Endometrial microvascular endothelial cells (primary cell): ENCODE measurements at regions not wholly inside any gene's neighbourhood (a gene's known extent, or its start where the extent isn't known, plus 50 kb on each side); places are given as distances from the start of the nearest gene placed in this dataset.

ENCODE experiments used
- in situ Hi-C: cut with HindIII; loops from 2 replicates; pipeline ENCODE4 v1.10.0; 2017; ENCODE audit warnings: low sequenced_read_pairs, low pct_unique_long_range_greater_than_20kb; ENCODE audit errors: inconsistent ontology term

DNA sequence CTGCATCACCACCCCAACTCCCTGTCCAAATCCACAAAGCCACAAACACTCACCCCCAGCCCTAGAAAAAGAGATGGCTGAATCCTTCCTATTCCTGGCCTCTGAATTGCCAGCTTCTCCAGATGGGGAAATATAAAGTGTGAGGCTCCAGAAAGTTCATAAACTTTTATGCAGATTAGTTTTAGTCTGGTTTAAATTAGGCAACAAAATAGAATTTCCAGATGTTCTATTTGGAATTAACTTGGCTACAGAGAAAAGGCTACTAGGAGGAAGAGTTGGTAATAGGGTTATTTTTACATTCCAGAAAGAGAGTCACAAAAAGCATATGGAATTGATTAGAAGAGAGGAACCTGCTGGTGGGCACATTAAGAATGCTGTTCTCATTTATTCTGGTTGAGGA lies 56.0 kb downstream of the EN1 start:
- in situ Hi-C loops = no loop called here

DNA sequence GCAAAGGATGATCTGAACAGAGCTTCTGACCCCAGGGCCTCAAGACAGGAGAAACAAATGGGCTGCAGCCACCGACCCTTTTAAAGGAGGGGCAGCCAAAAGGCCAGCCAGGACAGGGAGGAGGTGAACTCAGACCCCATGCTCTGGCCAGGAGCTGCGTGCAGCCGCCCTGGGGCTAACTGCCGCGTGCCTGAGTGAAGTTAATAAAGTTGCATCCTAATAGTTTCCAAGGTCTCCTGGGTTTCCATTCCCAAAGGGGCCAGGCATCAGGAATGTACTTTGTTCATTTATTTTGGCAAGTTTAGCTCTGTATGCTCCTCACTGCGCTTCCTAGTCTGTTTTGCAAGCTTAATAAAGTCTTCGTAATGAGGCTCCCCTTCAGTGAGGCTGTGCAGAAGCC lies 60.7 kb downstream of the EN1 start:
- in situ Hi-C loops = no loop called here

DNA sequence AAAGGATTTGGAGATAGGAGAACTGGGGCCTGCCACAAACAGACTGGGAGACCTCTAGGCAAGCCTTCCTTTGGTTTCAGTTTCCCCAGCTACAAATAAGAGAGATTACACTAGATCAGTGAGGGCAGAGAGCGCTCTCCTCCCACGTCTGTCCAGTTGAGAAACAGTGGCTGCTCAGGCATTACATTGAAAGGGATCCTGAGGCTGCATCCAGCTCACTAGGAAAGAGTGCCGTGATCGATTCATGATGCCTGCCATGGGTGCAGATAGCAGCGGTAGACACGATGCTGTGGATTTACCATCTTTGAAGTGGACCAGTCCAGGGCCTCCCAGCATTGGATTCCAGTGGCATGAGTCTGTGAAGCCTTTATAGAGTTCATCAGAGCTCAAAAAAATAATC lies 62.6 kb downstream of the EN1 start:
- in situ Hi-C loops = no loop called here

DNA sequence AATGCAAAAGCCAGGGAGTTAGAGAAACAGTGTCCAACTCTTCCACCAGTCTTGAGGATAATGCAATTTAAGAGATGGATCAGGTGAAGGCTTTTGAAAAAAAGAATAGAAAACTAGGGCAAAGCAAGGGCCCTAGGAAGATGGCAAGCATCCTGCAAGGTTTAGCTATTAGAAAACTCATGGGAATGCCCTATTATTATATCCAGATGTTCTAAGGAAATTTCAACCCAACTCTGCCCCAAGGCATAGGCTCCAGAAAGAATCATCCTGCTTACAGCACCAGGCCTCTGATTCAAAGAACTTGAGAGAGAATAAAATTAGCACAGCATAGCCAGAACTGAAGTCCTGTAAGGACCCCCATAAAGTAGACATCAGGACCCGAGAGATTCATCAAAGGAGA lies 68.1 kb downstream of the EN1 start:
- in situ Hi-C loops = no loop called here

DNA sequence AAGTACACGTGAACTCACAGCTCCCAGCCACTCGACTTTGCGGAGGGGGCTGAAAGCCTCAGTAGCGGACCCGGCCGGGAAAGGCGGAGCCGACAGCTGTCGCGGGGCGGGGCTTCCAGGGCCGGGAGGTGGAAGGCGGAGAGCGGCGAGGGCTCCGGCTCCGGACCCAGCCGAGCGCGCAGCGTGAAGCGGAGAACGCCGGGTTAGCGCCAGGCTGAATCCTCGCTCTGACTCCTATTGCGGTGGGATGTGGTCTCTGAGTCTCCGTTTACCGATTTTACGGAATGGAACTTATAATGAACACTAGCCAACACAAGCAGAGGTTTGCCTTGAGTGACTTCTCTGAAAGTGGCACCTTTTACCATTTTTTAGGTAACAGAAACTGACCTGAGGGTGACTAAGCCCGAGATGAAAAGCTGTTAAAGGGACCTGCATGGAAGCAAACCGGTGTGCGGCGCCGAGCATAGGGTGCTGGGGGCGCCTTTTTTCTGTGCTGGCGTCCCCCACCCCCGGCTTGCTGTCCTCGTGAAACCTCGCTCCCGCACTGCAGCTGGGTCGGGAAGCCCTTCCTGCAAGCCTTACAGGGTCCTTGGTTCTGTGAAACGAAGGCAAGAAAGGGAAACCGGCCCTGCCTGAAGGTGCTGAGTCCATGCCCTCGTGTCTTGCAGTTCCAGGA lies 72.9 kb downstream of the EN1 start:
- in situ Hi-C loops = no loop called here

DNA sequence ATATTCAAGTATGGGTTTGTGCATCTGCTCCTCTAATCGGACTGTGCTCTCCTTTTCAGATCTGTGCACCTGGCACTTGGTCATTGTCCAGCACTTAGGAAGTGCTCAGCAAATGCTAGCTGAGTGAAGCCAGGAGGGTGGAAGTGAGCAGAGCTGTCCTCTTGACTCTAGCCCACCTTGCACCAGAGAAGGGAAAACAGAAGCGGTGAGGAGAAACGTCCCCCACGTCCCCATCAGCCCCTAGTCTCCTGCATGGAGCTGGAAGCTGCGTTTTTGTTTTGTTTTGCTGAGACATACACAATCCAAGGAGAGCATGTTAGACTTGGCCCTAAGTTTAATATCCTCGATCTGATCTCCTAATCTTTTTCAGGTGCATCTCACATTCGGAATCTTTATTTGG lies 73.6 kb downstream of the EN1 start:
- in situ Hi-C loops = no loop called here

DNA sequence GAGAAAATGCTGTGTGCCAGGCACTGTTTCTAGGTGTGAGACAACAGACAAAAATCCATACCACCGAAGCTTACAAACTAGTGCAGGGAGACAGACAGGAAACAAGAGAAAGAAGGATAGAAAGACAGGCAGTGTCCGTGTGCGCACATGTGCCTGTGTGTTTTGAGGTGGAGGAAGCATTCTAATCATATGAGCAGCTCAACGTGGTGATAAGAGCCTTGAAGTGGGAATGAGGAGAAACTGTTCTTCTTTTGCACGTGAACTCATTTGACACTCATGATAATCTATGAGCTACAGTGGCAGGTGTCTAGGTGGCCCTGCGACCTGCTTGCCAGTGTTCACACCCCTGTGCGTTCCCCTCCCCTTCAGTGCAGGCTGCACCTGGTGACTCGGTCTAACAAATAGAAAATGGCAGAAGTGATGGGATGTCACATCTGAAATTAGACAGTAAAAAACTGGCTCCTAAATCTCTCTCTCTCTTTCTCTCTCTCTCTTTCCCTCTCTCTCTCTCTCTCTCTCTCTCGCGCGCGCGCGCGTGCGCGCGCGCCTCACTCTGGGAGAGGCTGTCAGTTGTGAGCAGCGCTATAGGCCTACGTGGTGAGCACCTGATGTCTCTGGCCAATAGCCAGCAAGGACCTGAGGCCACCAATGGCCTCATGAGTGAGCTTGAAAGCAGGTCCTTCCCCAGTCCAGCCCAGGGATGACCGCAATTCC lies 74.8 kb downstream of the EN1 start:
- in situ Hi-C loops = no loop called here

DNA sequence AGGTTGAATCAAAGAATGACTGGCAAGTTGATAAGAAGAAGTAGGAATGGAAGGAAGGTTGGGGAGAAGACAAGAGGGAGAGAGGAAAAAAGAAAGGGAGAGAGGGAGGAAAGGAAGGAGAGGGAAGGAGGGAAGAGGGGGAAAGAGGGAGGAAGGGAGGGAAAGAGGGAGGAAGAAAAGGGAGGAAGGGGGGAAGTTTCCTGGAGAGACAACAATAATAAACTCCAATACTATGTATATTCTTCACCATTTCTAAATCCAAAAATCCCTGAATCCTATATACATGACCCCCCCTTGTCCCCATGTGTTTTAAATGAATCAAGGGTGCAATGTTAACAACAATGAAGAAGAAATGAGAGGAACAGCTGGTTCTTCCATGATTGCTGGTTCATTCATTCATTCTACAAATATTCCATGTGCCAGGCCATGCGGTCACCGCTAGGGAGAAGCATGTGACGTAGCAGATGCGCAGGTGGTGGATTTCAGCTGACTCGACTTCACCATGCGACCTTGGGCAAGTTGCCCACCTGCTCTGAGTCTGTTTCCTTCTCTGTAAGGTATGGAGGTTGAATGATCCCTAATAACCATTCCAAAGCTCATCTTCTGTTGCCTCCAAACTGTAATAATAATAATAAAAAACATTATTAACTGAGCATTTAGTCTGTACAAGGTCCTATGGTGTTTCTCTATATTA lies 77.6 kb downstream of the EN1 start:
- in situ Hi-C loops = no loop called here

DNA sequence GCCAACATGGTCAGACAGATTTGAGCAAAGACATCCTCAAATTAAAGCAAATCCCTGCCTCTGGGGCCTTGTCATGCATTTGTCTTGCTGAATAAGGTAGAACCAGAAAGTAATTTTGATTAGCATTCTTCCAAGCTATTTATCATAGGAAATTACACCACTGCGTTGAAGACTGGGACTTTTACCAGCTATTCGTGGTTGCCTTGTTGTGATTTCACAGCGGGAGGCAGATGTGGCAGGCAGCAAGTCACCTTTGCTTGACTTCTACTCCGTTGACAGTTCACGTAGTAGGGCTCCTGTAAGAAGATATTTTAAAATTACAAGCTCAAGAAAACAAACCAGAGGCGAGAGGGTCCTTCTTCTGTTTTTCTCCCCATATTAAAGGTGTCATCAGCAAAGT lies 80.6 kb downstream of the EN1 start:
- in situ Hi-C loops = no loop called here

DNA sequence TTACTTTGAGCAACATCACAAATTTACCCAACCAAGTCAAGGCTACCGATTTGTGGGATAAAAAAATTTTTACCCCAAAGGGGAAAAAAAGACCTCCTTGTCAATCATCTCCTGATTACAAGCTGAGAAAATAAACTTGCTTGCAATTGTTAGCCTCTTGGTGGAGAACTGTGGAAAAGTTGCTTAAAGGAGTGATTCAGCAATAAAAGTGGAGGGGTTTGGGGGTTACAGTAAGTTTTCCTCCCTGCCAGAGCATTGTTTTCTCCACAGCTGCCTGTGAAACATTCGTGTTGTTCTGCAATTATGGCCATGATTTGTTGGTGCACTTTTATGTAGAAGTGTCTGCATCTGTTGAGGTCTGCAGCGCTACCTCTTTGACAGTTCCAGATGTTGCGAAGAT lies 82.6 kb downstream of the EN1 start:
- in situ Hi-C loops = no loop called here

DNA sequence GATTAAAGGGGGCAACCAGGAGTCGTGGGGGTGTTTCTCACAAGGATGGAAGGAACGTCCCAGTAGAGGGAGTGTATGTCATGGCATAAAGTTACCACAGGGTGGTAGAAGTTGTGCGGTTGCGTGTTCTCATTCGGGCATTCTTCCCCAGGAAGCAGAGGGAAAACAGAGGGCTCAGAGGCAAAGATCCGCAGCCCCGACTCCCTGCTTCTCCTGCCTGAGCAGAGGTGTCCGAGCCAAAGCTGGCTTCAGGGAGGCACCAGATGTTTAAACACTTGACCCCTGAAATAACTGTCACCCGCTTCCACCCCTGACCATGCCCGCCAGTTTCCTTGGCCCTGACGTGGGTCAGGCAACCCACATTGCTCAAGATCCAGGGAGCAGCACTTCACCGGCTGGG lies 83.7 kb downstream of the EN1 start:
- in situ Hi-C loops = no loop called here

DNA sequence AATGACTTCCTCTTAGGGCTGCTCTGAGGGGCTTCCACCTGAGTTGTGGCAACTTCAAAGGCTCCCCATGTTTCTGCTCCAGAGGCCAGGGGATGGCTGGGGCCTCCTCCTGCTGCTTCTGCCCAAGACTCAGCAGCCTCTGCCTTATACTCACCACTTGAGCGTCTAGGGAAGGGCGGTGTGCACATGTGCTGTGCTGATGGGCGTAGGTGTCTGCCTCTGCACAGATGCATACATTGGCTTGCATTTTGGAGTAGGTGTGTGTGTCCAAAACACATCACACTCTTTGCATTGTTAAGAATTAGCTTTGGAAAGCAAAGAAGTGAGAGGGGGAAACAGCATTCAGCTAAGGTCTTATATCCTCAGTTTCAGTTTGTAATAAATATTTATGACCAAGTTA lies 85.2 kb downstream of the EN1 start:
- in situ Hi-C loops = no loop called here

DNA sequence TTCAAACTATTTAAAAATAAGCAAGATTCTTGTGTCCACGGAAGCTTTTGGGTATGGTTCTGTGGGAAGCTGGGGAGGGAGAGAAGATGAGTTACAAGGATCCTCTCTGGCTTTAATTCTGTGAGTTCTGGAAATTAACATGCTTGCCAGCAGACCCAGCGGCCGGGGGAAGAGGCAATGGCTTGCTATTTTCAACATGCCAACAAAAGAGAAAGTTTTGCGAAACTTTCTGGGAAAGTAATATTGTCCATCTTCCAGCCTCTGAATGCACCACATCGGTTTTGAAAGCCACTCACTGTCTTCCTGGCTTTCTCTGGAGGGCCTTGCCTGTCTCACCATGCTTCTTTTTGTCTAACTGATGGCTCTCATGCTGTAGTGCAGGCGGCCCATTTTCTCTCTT lies 85.7 kb downstream of the EN1 start:
- in situ Hi-C loops = no loop called here

DNA sequence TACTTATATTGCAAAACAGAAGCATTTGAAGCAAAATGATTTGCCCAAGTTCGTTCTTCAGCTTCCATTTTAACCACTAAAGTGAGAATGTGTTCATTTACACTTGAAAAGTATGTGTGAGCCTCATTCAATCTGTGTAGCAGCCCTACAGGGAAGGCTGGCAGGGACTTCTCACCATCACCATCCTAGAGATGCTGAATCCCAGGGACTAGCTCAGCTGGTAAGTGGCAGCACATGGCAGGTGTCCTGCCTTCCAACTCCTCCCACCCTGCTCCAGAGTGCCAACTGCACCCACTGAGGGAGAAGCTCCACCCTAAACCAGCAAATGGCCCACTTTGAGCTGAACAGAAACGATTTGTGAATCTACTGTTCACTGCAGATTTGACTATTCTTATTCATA lies 91.5 kb downstream of the EN1 start:
- in situ Hi-C loops = no loop called here

DNA sequence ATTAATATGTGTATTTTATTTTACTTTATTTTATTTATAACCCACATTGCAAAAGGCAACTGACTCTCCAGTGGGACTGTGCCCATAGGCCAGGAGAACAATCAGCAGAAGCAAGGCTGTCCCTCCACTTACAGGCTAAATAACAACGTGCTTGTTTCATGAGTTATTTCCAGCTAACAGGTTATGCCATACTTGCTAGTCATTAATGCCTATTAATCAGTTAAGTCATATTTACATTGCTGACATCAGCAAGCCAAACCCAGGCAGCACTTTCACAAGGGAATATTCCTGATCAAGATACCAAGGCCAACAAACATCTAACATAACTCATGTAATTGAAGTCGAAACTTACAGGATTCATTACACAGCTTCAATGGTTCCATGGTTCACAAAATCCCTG lies 92.1 kb downstream of the EN1 start:
- in situ Hi-C loops = no loop called here

DNA sequence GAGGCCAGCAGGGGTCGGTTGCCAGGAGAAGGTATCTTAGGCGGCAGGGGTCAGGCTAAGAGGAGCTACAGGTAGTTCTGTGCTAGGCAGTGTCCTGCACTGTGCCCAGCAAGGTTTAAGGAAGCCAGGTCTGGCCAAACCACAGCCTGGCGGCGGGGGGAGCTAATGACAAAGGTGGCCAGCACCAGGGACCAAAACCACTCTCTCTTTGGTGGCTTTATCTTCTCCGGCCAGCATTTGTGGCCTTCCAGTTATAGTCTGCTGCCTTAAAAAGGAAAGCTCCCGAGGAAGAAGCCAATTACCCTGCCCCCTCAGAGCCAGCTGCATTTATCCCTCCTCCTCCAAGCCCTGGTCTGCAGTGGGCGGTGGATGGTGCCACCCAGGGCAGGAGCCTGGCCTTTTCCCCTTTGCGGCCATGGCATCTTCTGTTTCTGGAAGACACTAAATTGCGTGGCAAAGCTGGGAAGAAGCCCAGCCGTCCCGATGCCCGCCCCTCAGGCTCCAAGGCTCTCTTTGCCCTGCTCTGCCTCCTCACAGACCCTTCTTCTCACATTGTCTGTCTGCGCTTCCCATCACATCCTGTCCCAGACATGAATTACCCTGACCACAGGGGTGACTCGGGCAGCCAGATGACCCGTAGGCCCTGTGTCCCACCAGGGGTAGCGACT lies 94.6 kb downstream of the EN1 start:
- in situ Hi-C loops = no loop called here

DNA sequence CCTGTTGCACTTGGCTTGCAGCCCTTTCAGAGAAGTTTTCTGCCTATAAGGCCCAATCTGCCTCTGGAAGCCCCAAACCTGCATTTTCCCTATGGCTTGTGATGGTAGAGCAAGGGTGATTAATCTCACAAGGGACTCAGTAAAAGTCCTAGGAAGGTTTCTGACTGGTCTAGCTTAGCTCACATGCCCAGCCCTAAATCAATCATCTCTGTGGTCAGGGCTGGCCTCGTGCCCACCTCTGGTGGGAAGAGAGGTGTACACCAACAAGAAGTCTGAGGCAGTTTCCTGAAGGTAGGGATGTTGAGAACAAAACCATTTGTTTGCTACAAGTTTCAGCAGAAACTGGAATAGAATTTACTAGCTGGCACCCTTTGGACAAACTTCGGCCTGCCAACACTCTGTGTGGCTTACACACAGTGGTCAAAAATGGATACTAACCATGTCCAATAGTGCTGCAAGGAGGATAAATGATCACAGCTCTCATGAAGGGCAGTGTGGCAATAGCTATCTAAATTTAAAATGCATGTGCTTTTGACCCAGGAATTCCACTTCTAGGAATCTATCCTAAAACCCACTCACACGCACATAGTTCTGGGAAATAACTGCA lies 96.4 kb downstream of the EN1 start:
- in situ Hi-C loops = no loop called here

DNA sequence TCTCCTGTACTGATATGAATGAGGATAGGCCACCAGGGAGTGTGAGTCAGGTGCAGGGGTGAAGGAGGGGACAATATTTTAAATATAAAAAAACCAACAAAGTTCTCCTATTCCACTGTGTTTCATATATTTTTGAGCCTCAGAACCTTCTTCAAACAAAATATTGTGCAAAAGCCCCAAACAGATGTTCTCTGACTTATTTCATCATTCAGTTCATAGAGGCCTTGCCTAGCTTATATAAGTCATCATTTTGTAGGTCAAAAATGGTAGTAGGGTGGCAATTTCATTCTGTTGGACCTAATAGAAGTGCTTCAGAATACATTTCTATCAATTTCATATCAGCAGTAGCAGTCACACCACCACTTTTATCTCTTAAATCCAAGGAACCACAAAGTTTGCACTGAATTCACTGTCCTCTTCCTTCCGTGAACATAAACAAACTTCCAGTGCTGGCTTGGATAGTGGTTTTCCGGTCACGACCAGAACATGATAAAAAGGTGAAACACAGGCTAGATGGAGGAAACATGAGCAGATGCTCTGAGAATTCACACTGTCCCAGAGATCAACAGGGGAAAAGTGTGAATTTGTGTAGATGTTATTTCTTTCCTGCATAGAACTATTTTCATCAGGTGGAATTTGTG lies 99.1 kb downstream of the EN1 start:
- in situ Hi-C loops = no loop called here

DNA sequence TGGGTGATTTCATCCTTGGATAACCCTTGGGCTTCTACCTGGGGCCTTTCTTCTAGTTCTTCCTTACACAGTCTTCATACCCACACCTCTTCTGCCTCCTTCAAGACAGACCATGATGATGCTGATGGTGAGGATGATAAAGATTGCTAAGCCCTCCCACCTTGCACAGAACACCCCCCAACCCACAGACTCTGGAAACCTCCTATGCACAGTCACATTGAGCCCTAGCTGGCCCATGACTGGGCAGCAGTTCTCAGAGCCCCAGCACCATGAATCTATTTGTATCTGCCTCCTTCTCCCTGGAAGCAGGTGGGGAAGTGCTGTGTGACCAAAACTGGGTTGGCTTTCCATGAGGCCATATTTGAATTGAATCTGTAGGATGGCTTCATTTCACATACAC lies 99.8 kb downstream of the EN1 start:
- in situ Hi-C loops = no loop called here
